CMK (cell line): ENCODE measurements at regions not wholly inside any gene's neighbourhood (a gene's known extent, or its start where the extent isn't known, plus 50 kb on each side); places are given as distances from the start of the nearest gene placed in this dataset.
"Not testable (repeated sequence)": the region's sequence is repeated elsewhere in the genome, so short reads cannot be mapped to it uniquely, and the experiment has no call there.

ENCODE experiments used
- DNase-seq: peaks from one replicate; pipeline ENCODE4 v3.0.0-alpha.2; 2010; ENCODE audit warnings: low read depth

DNA sequence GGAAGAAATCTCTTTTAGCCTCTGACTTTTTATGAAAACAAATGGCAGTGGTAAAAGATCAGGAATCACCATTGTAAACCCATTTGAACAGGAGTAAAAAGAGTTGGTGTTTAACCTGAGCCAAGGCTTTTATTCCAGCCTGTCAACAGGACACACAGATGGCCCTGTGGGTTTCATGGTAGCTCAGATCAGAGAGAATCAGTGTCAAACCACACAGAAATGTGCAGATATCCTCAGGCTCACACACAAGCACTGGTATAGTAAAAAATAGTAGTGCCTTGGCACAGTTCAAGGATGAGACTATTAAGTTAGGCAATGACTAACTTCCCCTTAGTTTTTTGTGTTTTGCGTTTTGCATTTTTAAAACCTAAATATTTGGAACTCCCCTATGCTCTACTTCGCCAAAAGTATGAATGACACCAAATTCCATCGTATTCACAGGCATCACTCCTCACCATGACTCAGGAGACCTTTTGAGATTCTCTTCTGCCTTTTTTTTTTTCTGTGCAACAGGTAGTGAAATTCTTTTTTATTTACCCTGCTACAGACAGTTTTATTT is 1200.0 kb downstream of the CDH11 start:
- DNase-seq = no peak

GRCh38 chr16:63913290-63913689 is 1208.6 kb downstream of the CDH11 start:
- DNase-seq = no peak

- DNase-seq = no peak
Measured at GRCh38 chr16:63907251-63907650, 1214.6 kb downstream of the CDH11 start.

GRCh38 chr16:63904930-63905329 is 1216.9 kb downstream of the CDH11 start:
- no peak for DNase-seq

DNA sequence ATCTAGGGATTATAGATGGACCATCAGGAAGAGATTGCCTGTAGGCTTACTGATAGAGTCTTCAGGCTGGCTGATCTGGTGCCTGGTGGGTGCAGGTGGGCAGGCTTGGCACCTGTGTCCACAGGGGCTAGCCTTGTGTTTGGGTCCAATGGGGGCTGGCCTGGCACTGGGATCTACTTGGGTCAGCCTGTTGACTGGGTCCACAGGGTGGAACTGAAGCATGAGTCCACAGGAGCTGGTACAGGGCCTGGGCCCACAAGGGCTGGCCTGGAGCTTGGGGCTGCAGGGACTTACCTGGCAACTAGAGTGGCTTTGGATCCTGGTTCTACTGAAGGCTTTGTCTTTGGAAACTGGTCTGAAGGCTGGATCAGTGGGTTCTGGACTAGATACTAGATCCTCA is 1217.7 kb downstream of the CDH11 start:
- DNase-seq = no peak

- no peak for DNase-seq
Measured at GRCh38 chr16:63896383-63897109, 1225.3 kb downstream of the CDH11 start.

- DNase-seq = no peak
Measured at GRCh38 chr16:63890723-63891122, 1231.1 kb downstream of the CDH11 start.

- no peak for DNase-seq
Measured at GRCh38 chr16:63890081-63890480, 1231.8 kb downstream of the CDH11 start.

DNA sequence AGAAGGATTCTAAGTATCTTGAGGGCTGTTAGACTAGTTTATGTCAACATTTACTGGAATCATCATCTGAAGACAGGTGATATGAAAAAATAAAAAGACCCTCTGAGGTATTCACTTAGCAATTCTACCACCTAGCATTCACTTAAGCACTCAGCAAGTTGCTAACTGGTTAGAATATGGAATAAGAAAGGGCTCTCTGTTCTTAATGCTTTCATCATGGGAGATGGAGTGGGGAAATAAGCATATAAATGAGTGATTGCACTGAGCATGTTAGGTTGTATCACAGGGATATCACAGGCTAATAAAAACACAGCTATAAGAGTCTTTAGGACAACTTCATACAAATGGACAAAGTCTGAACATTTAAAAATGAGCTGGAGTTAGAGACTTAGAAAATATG is 1238.8 kb downstream of the CDH11 start:
- no peak for DNase-seq

GRCh38 chr16:63882576-63882975 is 1239.3 kb downstream of the CDH11 start:
- no peak for DNase-seq

- DNase-seq = no peak
Measured at GRCh38 chr16:63880948-63881347, 1240.9 kb downstream of the CDH11 start.

DNA sequence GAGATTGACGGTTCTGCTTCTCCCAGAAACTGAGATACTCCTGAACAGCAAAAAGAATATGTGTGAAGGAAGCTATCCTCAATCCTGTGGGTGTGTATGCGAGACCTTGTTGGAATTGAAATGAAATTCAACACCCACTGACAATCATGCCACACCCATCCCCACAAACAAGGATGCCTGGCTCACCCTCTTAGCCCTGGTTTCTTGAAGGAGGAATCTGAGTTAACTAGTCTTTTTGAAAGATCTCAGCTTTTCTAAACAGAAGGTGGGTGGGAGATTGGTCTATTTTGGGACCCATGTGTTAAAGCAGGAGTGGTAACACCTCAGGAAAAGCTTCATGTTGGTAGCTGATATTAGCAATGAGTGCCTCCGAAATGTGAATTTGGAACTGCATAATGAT is 1244.5 kb downstream of the CDH11 start:
- no peak for DNase-seq

GRCh38 chr16:63876103-63876502 is 1245.8 kb downstream of the CDH11 start:
- DNase-seq = no peak

DNA sequence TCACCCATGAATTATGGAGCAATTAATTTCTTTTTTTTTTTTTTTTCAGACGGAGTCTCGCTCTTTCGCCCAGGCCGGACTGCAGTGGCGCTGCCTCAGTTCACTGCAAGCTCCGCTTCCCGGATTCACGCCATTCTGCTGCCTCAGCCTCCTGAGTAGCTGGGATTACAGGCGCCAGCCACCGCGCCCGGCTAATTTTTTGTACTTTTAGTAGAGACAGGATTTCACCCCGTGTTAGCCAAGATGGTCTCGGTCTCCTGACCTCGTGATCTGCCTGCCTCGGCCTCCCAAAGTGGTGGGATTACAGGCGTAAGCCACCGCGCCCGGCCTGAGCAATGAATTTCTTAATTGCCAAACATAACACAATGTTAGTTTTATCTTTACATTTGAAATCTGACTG is 1261.2 kb downstream of the CDH11 start:
- not testable (repeated sequence) for DNase-seq

- no peak for DNase-seq
Measured at GRCh38 chr16:63856537-63856936, 1265.3 kb downstream of the CDH11 start.

DNA sequence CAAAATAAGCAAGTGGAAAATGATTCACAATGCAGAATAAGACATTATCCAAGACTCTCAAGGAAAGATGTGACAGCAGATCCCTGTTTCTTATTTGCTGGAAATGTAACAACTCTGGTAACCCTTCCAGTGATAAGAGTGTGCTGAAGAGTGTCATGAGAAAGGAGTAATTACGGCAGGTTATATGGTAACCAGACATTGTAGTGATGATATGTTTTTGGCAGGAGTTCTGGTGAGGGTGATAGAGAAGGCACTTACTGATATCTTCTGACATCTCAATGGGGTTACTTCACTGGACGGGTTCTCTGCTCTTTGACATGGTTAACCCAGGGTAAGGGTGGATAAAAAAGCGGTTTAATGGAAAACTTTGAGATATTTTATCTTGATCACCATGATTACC is 1270.9 kb downstream of the CDH11 start:
- DNase-seq = no peak

DNA sequence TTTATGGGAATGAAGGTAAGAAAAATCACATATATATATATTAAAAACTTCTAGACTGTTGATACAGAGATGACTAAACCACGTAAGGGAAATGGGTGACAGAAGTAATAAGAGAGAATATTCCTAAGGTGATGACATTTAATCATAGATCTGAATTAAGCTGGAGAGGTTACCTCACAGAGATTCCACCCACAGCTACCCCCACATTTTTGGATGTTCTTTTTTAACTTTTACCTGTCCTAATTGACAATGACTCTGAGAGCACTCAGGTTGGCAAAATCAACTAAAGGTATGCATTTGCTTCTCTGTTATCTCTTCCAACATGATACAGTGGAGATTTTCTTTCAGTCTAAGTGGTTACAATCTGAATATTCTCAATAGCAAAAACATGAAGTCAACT is 1280.6 kb downstream of the CDH11 start:
- DNase-seq = no peak

DNA sequence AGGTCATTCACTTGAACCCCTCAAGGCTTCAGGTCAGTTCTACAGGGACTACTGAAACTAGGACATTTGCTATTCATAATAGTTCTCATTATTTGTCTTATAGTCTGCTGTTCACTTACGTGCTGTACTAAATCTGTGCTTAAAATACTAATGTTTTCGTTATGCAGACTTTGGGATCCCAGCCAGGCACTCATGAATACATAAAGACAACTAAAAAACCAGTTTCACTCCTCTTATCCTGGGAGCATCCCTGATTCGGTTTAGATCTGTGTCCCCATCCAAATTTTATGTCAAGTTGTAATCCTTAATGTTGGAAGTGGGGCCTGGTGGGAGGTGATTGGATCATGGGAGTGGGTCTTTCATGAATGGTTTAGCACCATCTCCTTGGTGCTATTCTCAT is 1291.8 kb downstream of the CDH11 start:
- no peak for DNase-seq

DNA sequence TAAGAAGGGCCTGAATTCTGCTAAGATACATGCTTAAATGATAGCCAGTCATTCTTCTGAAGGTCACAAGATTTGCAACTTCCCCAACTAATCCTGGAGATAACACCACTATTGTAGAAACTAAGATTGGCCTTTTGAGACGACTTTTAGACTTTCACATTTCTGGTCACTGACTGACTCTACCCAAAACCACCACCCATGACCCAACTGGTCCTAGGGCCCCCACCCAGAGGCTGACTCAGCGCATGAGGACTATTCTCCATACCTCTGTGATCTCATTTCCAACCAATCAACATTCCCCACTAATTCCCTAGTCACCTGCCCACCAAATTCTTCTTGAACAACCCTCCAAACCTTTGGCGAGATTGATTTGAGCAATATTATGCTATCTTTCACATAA is 1299.0 kb downstream of the CDH11 start:
- DNase-seq = no peak

GRCh38 chr16:63816276-63816675 is 1305.6 kb downstream of the CDH11 start:
- no peak for DNase-seq

DNA sequence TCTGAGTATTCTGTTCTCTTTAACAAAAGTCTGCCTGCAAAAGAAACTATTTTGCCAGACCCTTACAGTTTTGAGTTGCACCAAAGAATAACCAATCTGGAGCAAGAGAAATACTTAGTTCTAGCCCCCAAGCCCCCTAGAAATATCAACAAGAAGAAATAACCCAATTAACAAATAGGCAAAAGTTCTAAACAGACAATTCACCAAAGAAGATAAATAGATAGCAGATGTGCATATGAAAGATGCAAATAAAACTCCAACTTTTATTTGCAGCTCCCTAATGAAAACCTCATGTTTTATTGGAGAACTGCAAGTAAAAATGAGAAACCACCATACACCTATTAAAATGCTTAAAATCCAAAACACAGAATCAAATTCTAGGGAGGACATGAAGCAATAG is 1308.0 kb downstream of the CDH11 start:
- DNase-seq = no peak

DNA sequence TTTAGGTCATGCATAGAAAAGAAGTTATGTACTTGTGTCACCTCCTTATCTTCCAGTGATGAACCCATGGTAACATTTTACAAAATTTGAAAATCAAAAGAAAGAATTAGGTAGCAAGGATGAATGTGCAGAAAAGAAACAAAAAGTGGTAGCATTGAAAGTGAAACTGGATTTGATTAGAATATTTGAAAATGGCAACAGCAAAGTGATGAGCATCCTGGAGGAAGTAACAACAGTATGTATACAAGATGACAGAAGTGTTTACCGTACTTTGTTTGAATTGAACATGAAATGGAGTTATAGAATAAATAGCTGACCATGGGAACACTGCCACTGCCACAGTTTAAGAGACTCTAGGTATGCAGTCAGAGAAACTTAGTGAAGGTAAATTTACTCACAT is 1313.1 kb downstream of the CDH11 start:
- no peak for DNase-seq

GRCh38 chr16:63806794-63807506 is 1314.9 kb downstream of the CDH11 start:
- no peak for DNase-seq

- no peak for DNase-seq
Measured at GRCh38 chr16:63804126-63804525, 1317.7 kb downstream of the CDH11 start.
